ENCODE measurements at regions not wholly inside any gene's neighbourhood (a gene's known extent, or its start where the extent isn't known, plus 50 kb on each side); places are given as distances from the start of the nearest gene placed in this dataset.

DNA sequence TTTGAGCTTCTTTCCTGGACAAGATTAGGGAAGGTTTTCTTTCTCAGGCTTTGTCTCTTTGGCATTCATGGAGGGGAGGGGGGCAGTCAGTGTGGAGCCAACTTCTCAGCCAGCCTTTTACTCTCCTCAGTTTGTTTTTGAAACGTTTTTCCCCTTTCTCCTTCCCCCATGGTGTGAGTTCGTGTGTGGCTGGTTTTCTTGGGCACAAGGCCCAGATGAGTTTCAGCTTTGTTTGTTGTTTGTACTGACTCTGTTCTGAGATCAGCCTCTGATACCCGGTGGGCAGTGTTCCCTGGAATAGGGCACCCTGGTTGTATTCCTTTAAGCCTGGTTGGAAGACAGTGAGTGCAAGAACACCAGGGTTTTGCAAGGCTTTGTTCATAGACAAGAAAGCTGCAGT, 168.2 kb upstream of the RARB start:
- 17% methylated on average over 3 of the region's 3 CpGs for WGBS
- Histone ChIP-seq H3K36me3 (ENCODE audit: insufficient read depth) (no peaks in the 10 kb centered on the region), H3K27ac (ENCODE audit: low read depth) (no peak overlapping the region), H3K4me3 (ENCODE audit: low read depth, low read length) (no peak overlapping the region), H3K4me1 (ENCODE audit: insufficient read depth) (no peaks in the 10 kb centered on the region)
- no peak for DNase-seq (ENCODE audit: extremely low spot score)

- Histone ChIP-seq H3K4me3 (ENCODE audit: low read depth, low read length) (no peak overlapping the region), H3K27ac (ENCODE audit: low read depth) (no peak overlapping the region), H3K4me1 (ENCODE audit: insufficient read depth) (no peaks in the 10 kb centered on the region), H3K36me3 (ENCODE audit: insufficient read depth) (no peaks in the 10 kb centered on the region)
- no peak for DNase-seq (ENCODE audit: extremely low spot score)
- WGBS = 91% methylated on average over 6 of the region's 6 CpGs
Measured at GRCh38 chr3:25262322-25262721, 165.7 kb upstream of the RARB start.

- no peaks in the 10 kb centered on the region for H3K36me3 ChIP-seq (ENCODE audit: insufficient read depth)
- 49% methylated on average over 1 of the region's 1 CpG for WGBS
- H3K27ac ChIP-seq (ENCODE audit: low read depth) = no peak overlapping the region
- no peak for DNase-seq (ENCODE audit: extremely low spot score)
- H3K4me1 ChIP-seq (ENCODE audit: insufficient read depth) = no peaks in the 10 kb centered on the region
- H3K4me3 ChIP-seq (ENCODE audit: low read depth, low read length) = no peak overlapping the region
Measured at GRCh38 chr3:25265284-25265683, 162.8 kb upstream of the RARB start.

DNA sequence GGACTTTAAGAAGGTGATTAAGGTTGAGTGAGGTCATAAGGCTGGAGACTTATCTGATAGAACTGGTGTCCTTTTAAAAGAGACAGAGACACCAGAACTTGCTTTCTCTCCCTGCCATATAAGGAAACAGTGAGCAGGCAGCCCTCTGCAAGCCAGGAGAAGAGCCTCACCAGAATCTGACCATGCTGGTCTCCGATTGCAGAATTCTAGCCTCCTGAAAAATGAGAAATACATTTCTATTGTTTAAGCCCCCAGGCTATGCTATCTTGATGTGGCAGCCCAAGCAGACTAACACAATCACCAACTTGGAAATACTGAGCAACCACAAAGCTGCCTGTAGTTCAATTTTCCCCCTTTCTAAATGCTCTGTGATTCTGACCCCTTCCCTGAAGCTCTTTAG, 161.4 kb upstream of the RARB start:
- Histone ChIP-seq H3K4me1 (ENCODE audit: insufficient read depth) (no peaks in the 10 kb centered on the region), H3K36me3 (ENCODE audit: insufficient read depth) (no peaks in the 10 kb centered on the region), H3K4me3 (ENCODE audit: low read depth, low read length) (no peak overlapping the region), H3K27ac (ENCODE audit: low read depth) (no peak overlapping the region)
- DNase-seq (ENCODE audit: extremely low spot score) = no peak
- WGBS = 71% methylated on average over 1 of the region's 1 CpG

DNA sequence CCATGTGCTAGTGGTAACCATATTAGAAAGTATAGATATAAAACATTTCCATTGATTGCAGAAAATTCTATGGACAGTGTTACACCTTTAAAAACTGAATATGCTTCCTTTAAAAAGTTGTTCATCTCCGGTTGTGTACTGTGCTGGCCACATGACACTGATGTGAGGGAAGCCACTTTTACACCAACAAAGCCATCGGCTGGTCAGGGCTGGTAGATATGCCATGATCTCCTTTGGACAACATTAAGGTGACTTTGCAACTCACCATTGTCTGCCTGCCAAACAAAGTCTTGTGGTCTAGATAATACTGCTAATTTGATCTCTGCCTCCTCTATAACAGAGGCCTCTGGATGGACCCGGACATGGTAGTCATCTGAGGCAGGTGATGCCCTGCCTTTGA, 156.0 kb upstream of the RARB start:
- Histone ChIP-seq H3K4me1 (ENCODE audit: insufficient read depth) (no peaks in the 10 kb centered on the region), H3K4me3 (ENCODE audit: low read depth, low read length) (no peak overlapping the region), H3K27ac (ENCODE audit: low read depth) (no peak overlapping the region), H3K36me3 (ENCODE audit: insufficient read depth) (no peaks in the 10 kb centered on the region)
- no peak for DNase-seq (ENCODE audit: extremely low spot score)
- 93% methylated on average over 3 of the region's 3 CpGs for whole genome bisulfite sequencing

DNA sequence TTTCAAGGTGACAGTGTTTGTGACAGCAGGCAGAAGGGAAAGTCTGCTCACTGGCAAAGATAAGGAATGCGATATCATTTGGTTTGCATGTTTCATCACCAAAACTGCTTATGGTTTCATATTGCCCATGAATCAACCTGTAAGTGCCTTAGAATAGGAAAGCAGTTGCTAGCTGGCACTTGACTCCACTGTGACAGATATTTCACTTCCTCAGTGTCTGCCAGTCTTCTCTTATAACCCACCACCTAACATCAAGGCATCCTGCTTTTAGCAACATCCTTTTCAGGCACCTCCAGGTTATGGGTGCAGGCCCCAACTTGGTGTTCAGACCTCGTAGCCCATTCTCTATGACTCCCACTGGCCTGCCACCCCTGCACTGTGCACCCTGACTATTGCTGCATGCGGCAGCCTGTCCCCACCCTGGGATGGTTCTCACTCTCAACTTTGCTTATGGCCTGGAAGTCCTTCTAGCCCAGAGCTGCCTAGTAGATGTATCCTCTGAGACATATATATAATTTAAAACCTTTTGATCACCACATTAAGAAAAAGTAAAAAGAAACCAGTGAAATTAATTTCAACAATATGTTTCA, 154.4 kb upstream of the RARB start:
- H3K4me3 ChIP-seq (ENCODE audit: low read depth, low read length) = no peak overlapping the region
- no peaks in the 10 kb centered on the region for H3K4me1 ChIP-seq (ENCODE audit: insufficient read depth)
- WGBS = 95% methylated on average over 3 of the region's 3 CpGs
- no peak overlapping the region for H3K27ac ChIP-seq (ENCODE audit: low read depth)
- H3K36me3 ChIP-seq (ENCODE audit: insufficient read depth) = no peaks in the 10 kb centered on the region
- DNase-seq (ENCODE audit: extremely low spot score) = no peak

GRCh38 chr3:25277503-25277902, 150.6 kb upstream of the RARB start:
- no peak for DNase-seq (ENCODE audit: extremely low spot score)
- no peak overlapping the region for H3K27ac ChIP-seq (ENCODE audit: low read depth)

DNA sequence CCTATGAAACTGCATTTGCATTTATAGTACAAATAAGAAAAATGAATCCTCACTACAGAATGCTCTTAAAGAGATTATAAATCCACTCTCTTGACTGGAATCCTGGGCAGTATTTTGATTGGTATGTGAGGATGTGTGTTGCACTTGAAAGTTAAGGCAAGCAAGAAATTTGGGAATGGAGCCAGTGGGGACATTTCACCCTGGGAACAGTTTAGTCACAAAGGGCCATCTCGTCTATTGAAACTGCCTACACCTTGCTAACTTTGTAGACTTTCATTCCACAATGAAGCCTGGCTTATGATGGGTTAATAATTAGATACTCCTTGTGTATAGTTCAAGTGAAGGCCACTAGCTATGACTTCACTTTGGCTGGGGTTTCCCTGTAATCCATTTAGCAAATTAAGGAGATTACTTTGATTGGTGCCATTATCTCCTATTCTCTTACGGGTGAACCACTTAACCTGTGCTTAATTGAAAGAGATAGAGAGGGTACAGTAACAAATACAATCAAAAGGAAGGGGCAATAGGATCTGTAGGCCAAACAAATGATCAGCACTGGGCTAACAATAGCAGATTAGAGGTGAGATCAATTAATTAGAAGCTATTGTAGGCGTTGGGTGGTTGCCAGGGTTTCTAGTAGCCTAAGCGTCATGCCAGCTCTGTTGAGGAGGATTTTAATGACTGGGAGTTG, 146.9 kb upstream of the RARB start:
- H3K27ac ChIP-seq (ENCODE audit: low read depth) = no peak overlapping the region
- no peaks in the 10 kb centered on the region for H3K4me1 ChIP-seq (ENCODE audit: insufficient read depth)
- WGBS = 89% methylated on average over 4 of the region's 4 CpGs
- DNase-seq (ENCODE audit: extremely low spot score) = no peak
- H3K36me3 ChIP-seq (ENCODE audit: insufficient read depth) = no peaks in the 10 kb centered on the region
- no peak overlapping the region for H3K4me3 ChIP-seq (ENCODE audit: low read depth, low read length)

More at GRCh38 chr3:25277503-25277902, 150.6 kb upstream of the RARB start:
- Histone ChIP-seq H3K36me3 (ENCODE audit: insufficient read depth) (no peaks in the 10 kb centered on the region), H3K4me3 (ENCODE audit: low read depth, low read length) (no peak overlapping the region), H3K4me1 (ENCODE audit: insufficient read depth) (no peaks in the 10 kb centered on the region)

DNA sequence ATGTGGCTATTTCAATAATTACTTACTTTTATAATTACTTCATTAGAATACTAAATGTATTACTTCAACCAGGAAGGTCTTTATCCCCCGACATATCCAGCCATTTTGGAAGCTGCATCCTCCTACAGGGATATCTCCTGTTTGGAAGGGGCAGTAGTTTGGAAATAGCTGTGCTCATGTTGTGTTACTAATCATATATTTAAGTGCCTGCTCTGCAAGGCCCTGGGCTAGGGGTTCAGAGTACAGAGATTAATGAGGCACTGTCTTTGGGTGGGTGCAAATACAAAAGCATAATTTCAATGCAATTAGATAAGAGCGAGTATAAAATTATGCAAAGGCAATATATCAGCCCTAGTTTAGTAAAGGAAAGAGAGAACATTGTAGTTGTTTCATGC, 146.3 kb upstream of the RARB start:
- 98% methylated on average over 2 of the region's 2 CpGs for WGBS
- H3K36me3 ChIP-seq (ENCODE audit: insufficient read depth) = no peaks in the 10 kb centered on the region
- no peak for DNase-seq (ENCODE audit: extremely low spot score)
- no peak overlapping the region for H3K27ac ChIP-seq (ENCODE audit: low read depth)
- no peaks in the 10 kb centered on the region for H3K4me1 ChIP-seq (ENCODE audit: insufficient read depth)
- H3K4me3 ChIP-seq (ENCODE audit: low read depth, low read length) = no peak overlapping the region

DNA sequence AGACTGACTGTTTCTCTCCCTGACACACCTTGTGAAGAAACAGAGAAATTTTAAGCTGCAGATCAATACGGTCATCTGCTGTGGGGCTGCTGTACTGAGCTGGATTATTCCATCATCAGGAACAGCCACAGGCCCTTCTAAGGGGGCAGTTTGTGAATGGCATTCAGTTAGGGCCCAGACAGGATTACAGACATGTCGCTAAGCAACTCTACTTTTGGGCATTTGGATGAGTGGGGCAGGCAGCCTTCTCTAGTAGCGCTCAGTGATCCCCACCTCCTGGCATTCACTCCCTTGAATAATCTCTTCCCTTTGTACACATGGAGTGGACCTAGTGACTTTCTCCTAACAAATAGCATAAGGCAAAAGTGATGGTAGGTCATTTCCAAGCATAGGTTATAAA, 144.4 kb upstream of the RARB start:
- Histone ChIP-seq H3K27ac (ENCODE audit: low read depth) (no peak overlapping the region), H3K4me1 (ENCODE audit: insufficient read depth) (no peaks in the 10 kb centered on the region), H3K4me3 (ENCODE audit: low read depth, low read length) (no peak overlapping the region), H3K36me3 (ENCODE audit: insufficient read depth) (no peaks in the 10 kb centered on the region)
- no peak for DNase-seq (ENCODE audit: extremely low spot score)
- 97% methylated on average over 3 of the region's 3 CpGs for WGBS

DNA sequence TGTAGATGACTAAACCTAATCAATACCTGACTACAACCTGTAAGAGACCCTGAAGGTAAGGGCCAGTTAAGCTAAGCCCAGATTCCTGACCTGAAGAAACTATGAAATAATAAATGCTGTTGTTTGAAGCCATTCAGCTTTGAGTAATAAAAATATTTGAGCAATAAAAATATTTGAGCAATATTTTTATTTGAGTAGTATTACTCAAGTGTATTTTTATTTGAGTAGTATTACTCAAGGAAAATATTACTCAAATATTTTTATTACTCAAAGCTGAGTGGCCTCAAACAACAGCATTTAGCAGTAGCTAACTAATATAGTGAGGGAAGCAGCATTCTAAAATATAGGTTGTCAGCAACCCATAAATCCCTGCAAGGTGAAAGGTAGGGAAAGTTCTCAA, 143.8 kb upstream of the RARB start:
- no peak overlapping the region for H3K27ac ChIP-seq (ENCODE audit: low read depth)
- no peak for DNase-seq (ENCODE audit: extremely low spot score)
- H3K4me3 ChIP-seq (ENCODE audit: low read depth, low read length) = no peak overlapping the region
- H3K36me3 ChIP-seq (ENCODE audit: insufficient read depth) = no peaks in the 10 kb centered on the region
- H3K4me1 ChIP-seq (ENCODE audit: insufficient read depth) = no peaks in the 10 kb centered on the region

GRCh38 chr3:25287291-25287884, 140.7 kb upstream of the RARB start:
- no peaks in the 10 kb centered on the region for H3K36me3 ChIP-seq (ENCODE audit: insufficient read depth)
- 97% methylated on average over 1 of the region's 1 CpG for WGBS
- no peaks in the 10 kb centered on the region for H3K4me1 ChIP-seq (ENCODE audit: insufficient read depth)
- no peak overlapping the region for H3K4me3 ChIP-seq (ENCODE audit: low read depth, low read length)
- DNase-seq (ENCODE audit: extremely low spot score) = no peak
- H3K27ac ChIP-seq (ENCODE audit: low read depth) = no peak overlapping the region

GRCh38 chr3:25288413-25288812, 139.7 kb upstream of the RARB start:
- no peak for DNase-seq (ENCODE audit: extremely low spot score)
- Histone ChIP-seq H3K4me1 (ENCODE audit: insufficient read depth) (no peaks in the 10 kb centered on the region), H3K27ac (ENCODE audit: low read depth) (no peak overlapping the region), H3K4me3 (ENCODE audit: low read depth, low read length) (no peak overlapping the region), H3K36me3 (ENCODE audit: insufficient read depth) (no peaks in the 10 kb centered on the region)
- WGBS = 82% methylated on average over 1 of the region's 1 CpG

- 92% methylated on average over 1 of the region's 1 CpG for WGBS
- H3K36me3 ChIP-seq (ENCODE audit: insufficient read depth) = no peaks in the 10 kb centered on the region
- no peak overlapping the region for H3K27ac ChIP-seq (ENCODE audit: low read depth)
- DNase-seq (ENCODE audit: extremely low spot score) = no peak
- H3K4me1 ChIP-seq (ENCODE audit: insufficient read depth) = no peaks in the 10 kb centered on the region
- no peak overlapping the region for H3K4me3 ChIP-seq (ENCODE audit: low read depth, low read length)
Measured at GRCh38 chr3:25289156-25289555, 138.9 kb upstream of the RARB start.
